Stimulated activated naive CD8-positive, alpha-beta T cell treated with anti-CD3 and anti-CD28 coated beads, Interleukin-15, amount 100 ng/mL, for 72 hours (primary cell): ENCODE measurements at regions not wholly inside any gene's neighbourhood (a gene's known extent, or its start where the extent isn't known, plus 50 kb on each side); places are given as distances from the start of the nearest gene placed in this dataset.

Experiments
- ATAC-seq: fragments of 150-1000 bp; cut with Tn5 transposase; 2 replicates; pipeline ENCODE4 v1.10.0; 2021; ENCODE audit warnings: mild to moderate bottlenecking, moderate library complexity
- DNase-seq, 2 donors: peaks; one replicate each; pipeline ENCODE4 v3.0.0; 2021 to 2022
- H3K27ac Mint-ChIP-seq, 2 donors: one replicate each; pipeline ENCODE4 v1.8.0; 2022; ENCODE audit warnings: mild to moderate bottlenecking in 2 of 2, mixed read lengths in 2 of 2, moderate library complexity in 2 of 2
- H3K27me3 Mint-ChIP-seq: one replicate; pipeline ENCODE4 v1.8.0; 2022; ENCODE audit warnings: mixed read lengths
- H3K4me1 Mint-ChIP-seq: one replicate; pipeline ENCODE4 v1.8.0; 2022; ENCODE audit warnings: mild to moderate bottlenecking, mixed read lengths
- H3K4me3 Mint-ChIP-seq, 2 donors: one replicate each; pipeline ENCODE4 v1.8.0; 2022; ENCODE audit warnings: mild to moderate bottlenecking in 2 of 2, mixed read lengths in 2 of 2, moderate library complexity in 1 of 2
- H3K9me3 Mint-ChIP-seq, 2 donors: one replicate each; pipeline ENCODE4 v1.8.0; 2022; ENCODE audit warnings: mixed read lengths in 2 of 2

DNA sequence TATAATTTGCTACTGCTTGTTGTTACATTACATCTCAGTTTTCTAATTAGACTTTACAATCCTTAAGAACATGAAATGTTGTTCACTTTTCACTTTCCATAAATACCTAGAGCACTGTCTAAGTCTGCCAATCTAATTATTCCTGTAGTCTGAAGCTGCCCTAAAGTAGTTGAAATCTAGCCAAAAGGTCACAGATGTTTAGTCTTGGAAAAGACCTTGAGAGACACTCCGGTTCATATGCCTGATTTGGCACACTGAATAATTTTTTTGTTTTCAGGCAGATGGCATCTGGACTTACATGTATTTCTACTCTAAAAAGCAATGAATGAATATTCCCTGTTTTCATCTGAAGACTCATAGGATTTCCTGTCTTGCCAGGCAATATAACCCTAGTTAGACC, 359.1 kb downstream of the ANKRD7 start:
- no peaks in the 10 kb centered on the region for H3K27me3 Mint-ChIP-seq
- no peak overlapping the region for H3K27ac Mint-ChIP-seq
- H3K4me1 Mint-ChIP-seq = no peaks in the 10 kb centered on the region
- peaks cover 5 to 8% of the 10 kb centered on the region in 2 donors for H3K9me3 Mint-ChIP-seq
- DNase-seq (no peak), ATAC-seq (no peak)
- no peak overlapping the region for H3K4me3 Mint-ChIP-seq

DNA sequence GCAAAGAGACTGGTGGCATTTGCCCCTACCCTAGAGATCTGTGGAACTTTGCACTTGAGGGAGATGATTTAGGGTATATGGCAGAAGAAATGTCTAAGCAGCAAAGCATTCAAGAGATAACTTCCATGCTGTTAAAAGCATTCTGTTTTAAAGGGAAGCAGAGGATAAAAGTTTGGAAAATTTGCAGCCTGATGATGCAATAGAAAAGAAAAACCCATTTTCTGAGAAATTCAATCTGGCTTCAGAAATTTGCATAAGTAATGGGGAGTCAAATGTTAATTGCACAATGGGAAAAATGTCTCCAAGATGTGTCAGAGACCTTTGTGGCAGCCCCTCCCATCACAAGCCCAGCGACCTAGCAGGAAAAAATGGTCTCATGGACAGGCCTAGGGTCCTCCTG, 361.7 kb downstream of the ANKRD7 start:
- H3K27ac Mint-ChIP-seq = no peak overlapping the region
- H3K27me3 Mint-ChIP-seq = no peaks in the 10 kb centered on the region
- peaks cover 5 to 8% of the 10 kb centered on the region in 2 donors for H3K9me3 Mint-ChIP-seq
- DNase-seq (no peak), ATAC-seq (no peak)
- no peaks in the 10 kb centered on the region for H3K4me1 Mint-ChIP-seq
- no peak overlapping the region for H3K4me3 Mint-ChIP-seq

DNA sequence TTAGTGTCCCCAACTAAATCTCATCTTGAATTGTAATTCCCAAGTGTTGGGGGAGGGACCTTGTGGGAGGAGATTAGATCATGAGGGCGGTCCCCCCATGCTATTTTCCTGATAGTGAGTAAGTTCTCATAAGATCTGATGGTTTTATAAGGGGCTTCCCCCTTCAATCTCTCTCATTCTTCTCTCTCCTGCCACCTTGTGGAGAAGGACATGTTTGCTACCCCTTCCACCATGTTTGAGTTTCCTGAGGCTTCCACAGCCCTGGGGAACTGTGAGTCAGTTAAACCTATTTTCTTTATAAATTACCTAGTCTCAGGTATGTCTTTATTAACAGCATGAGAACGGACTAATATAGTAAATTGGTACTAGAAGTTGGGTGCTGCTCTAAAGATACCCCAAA, 365.6 kb downstream of the ANKRD7 start:
- H3K27ac Mint-ChIP-seq = no peak overlapping the region
- no peaks in the 10 kb centered on the region for H3K27me3 Mint-ChIP-seq
- ATAC-seq (peak; percentile 61), DNase-seq (peak; percentile 1 to 17)
- H3K4me1 Mint-ChIP-seq = no peaks in the 10 kb centered on the region
- H3K9me3 Mint-ChIP-seq = peaks cover 5 to 8% of the 10 kb centered on the region in 2 donors
- H3K4me3 Mint-ChIP-seq = no peak overlapping the region

DNA sequence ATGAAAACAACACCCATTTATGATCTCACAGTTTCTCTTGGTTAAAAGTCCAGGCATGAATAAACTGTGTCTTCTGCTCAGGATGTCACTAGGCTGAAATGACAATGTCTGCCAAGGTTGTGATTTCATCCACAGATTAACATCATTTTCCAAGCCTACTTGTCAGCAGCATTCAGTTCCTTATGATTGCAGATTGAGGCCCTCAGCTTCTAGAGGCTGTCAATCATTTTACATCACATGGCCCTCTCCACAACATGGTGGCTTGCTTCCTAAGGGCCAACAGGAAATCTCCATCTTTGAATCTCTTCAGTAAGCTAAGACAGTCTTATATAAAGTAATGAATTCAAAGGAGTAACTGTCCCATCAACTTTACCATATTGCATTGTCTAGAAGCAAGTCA, 377.6 kb downstream of the ANKRD7 start:
- Mint-ChIP-seq H3K9me3 (no peaks in the 10 kb centered on the region), H3K27me3 (no peaks in the 10 kb centered on the region), H3K4me1 (no peaks in the 10 kb centered on the region), H3K27ac (no peak overlapping the region), H3K4me3 (no peak overlapping the region)
- DNase-seq (no peak), ATAC-seq (no peak)

DNA sequence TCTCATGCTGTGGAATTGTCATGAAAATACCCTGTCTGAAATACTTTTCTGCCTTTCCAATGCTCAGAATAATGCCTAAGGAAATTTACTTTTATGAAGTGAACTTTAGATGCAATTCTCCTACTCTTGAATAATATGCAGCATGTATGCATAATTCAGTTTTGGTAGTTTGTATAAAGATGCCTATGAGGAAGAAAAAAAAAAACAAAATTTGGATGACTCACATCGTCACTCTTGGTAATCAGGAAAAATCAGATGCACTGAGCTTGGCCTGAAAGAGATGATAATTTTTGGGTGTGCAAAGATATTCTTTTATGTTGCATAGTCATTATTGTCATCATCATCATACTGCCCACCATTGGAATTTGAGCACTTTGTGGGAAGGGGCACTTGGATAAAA, 382.1 kb downstream of the ANKRD7 start:
- DNase-seq = no peak
- Mint-ChIP-seq H3K27ac (no peak overlapping the region), H3K9me3 (peaks cover 5 to 12% of the 10 kb centered on the region in 2 donors), H3K4me1 (no peaks in the 10 kb centered on the region), H3K4me3 (no peak overlapping the region), H3K27me3 (no peaks in the 10 kb centered on the region)
- no peak for ATAC-seq

DNA sequence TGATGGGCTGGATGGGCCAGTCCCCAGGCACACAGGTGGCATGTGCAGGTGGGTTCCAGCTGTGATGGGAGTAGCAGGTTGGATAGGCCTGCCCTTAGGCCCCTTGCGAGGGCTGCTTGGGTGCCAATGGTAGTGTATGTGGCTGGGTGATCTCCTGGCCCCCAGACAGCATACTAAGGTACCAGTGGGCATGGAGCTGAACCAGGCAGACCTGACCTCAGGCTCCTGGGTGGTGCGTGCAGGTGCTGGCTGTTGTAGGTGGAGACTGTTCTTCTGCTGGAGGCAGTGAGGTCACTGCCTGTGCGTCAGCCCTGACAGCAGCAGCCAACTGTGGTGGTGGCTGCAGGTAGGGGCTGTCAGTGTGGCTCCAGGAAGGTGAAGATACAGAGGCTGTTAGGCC, 384.7 kb downstream of the ANKRD7 start:
- H3K4me3 Mint-ChIP-seq = no peak overlapping the region
- H3K27ac Mint-ChIP-seq = no peak overlapping the region
- ATAC-seq (peak; percentile 15), DNase-seq (no peak)
- H3K4me1 Mint-ChIP-seq = no peaks in the 10 kb centered on the region
- H3K27me3 Mint-ChIP-seq = no peaks in the 10 kb centered on the region
- peaks cover 5 to 12% of the 10 kb centered on the region in 2 donors for H3K9me3 Mint-ChIP-seq

DNA sequence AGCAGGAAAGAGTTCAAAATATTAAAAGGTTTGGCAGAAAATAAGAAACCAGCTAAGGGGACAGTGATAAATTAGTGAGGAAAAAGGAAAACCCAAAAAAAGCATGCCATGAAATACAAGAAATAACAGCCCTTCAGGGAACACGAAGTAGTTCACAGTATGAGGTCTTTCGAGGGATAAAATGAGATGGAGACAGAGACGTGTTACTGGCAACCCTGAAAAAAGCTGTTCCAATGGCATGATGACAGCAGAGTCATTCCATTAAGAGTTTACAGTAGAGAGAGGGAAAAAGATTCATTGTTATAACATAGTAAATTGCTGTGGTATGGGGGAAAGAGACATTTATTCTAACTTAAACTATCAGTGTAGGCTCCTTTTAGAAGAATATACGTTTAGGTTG, 391.2 kb downstream of the ANKRD7 start:
- Mint-ChIP-seq H3K27ac (no peak overlapping the region), H3K27me3 (no peaks in the 10 kb centered on the region), H3K9me3 (peaks cover 0 to 3% of the 10 kb centered on the region in 2 donors), H3K4me1 (no peaks in the 10 kb centered on the region), H3K4me3 (no peak overlapping the region)
- DNase-seq = no peak
- ATAC-seq = no peak

DNA sequence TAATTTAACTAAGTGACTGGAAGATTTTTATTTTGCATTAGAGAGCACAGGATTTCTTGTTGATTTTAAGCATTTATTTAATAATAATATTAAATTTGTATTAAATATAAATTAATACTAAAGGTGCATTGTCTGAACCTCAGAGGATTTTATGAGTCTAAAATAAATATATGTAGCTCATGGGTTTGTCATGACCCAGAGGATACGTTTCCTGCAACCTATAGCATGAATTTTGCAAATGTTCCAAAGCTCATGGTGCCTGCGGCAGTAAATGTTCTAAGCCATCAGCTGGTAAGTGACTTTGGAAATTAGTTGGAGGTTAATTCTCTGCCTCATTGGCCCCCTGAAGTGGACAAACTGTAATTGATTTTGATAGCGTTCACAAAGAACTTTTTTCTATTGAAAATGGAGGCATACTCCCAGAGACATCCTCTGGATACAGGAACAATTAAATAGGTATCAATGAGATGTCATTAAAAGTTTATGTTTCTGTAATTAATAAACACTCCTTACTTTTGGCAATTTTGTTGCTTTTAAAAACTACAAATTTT, 397.4 kb downstream of the ANKRD7 start:
- Mint-ChIP-seq H3K27me3 (no peaks in the 10 kb centered on the region), H3K9me3 (peaks cover 0 to under 1% of the 10 kb centered on the region in 2 donors), H3K27ac (no peak overlapping the region), H3K4me3 (no peak overlapping the region), H3K4me1 (no peaks in the 10 kb centered on the region)
- no peak for ATAC-seq
- DNase-seq = no peak

DNA sequence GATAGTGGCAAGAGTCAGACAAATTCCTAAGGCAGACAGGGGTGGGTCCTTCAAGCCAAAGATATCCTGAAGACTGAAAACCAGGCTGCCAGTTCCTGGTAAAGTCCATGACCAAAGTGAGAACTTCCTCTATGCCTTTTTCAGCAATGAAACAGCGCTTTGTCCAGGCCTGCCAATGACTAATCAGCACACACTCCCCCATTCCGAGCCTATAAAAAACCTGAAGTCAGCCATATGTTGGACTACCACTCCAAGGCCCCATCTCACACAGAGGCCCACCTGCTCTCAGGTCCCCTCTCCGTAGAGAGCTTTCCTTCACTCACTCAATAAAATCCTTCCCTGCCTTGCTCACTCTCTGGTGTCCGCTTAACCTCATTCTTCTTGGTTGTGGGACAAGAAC, 402.2 kb downstream of the ANKRD7 start:
- ATAC-seq (no peak), DNase-seq (no peak)
- H3K27me3 Mint-ChIP-seq = no peaks in the 10 kb centered on the region
- H3K4me1 Mint-ChIP-seq = no peaks in the 10 kb centered on the region
- H3K9me3 Mint-ChIP-seq = peaks cover 0 to 4% of the 10 kb centered on the region in 2 donors
- H3K4me3 Mint-ChIP-seq = no peak overlapping the region
- H3K27ac Mint-ChIP-seq = no peak overlapping the region

DNA sequence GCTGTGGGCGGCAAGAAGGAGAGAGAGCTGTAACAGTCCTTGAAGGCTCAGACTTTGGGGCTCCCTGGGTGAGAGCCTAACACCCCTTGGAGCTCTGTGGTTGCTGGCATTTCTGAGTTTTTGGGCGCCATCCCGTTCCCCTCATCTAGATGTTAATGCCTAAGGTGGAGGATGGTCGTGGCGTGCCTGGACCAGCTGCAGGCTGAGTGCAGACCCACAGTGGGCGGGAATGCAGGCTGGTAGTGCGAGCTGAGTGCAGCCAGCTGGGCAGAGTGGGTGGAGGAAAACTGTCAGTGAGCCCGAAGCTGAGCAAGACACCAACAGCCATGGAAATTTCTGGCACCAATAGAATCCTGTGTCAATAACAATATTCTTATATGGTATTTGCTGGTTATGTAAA, 403.0 kb downstream of the ANKRD7 start:
- H3K9me3 Mint-ChIP-seq = peaks cover 0 to 4% of the 10 kb centered on the region in 2 donors
- H3K4me1 Mint-ChIP-seq = no peaks in the 10 kb centered on the region
- H3K27me3 Mint-ChIP-seq = no peaks in the 10 kb centered on the region
- no peak for ATAC-seq
- H3K4me3 Mint-ChIP-seq = no peak overlapping the region
- no peak overlapping the region for H3K27ac Mint-ChIP-seq
- DNase-seq = no peak

DNA sequence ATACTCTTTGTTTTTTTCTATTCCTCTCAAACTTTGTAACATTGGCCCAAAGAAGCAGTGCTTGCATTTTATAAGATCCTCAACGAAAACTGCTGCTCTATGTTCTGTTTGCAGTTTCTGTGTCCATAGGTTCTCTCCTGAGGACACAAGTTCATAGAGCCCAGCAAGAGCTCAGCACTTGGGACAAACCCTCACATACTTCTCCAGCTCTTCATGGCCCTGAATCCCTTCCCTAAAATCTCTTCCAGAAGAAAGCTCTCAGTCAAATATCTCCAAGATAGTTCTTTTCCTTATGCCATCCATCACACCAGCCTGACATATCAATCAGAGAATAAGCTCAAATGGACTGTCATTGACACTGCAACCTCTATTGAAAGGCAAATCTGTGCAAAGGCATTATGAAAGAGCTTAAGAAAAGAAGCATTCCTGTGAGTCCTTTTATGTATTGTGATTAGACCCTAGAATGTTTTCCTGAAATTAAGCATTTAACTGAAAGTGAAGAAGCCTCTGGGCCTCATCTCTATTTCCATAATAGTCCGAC, 405.5 kb downstream of the ANKRD7 start:
- H3K27ac Mint-ChIP-seq = no peak overlapping the region
- H3K4me3 Mint-ChIP-seq = no peak overlapping the region
- H3K4me1 Mint-ChIP-seq = no peaks in the 10 kb centered on the region
- no peaks in the 10 kb centered on the region for H3K27me3 Mint-ChIP-seq
- H3K9me3 Mint-ChIP-seq = peaks cover 0 to 9% of the 10 kb centered on the region in 2 donors
- ATAC-seq (no peak), DNase-seq (no peak)

DNA sequence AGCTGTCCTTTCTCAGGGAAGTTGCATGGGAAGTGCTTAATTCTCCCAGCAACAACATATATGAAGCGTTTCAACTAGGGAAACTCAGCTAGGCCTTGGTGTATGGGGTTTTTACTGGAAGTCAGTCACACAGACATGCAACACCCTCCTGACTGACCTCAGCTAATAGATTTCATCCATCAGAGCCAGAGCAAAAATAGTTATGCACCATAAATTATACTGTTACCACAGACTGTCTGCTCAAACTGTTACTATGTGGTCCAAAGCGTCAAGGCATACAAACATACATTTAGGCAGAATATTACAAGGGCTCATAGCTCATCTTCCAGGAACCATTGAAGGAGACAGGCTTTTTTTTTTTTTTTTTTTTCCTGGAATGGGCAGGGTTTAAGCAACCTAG, 417.9 kb downstream of the ANKRD7 start:
- no peak overlapping the region for H3K4me3 Mint-ChIP-seq
- no peaks in the 10 kb centered on the region for H3K9me3 Mint-ChIP-seq
- H3K27me3 Mint-ChIP-seq = no peaks in the 10 kb centered on the region
- DNase-seq (no peak), ATAC-seq (no peak)
- H3K27ac Mint-ChIP-seq = no peak overlapping the region
- no peaks in the 10 kb centered on the region for H3K4me1 Mint-ChIP-seq

DNA sequence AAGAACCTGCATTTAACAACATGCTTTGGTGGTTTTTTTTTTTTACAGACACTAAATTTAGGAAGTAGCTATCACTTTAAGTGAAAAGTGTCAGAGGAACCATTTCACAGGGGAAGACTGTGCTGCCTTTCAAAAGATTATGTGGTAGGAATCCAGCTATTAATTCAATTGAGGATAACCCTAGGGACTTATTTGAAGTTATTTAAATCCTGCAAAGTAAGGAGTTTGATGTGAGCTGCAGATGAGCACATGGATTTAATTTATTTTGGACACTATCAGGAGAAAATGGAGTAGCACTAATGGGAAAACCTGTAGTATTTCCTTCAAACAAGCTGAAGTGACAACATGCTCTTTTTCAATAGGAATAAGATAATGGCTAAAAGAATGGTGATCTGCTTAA, 419.8 kb downstream of the ANKRD7 start:
- no peak for ATAC-seq
- no peaks in the 10 kb centered on the region for H3K9me3 Mint-ChIP-seq
- no peak for DNase-seq
- H3K4me1 Mint-ChIP-seq = no peaks in the 10 kb centered on the region
- H3K27me3 Mint-ChIP-seq = no peaks in the 10 kb centered on the region
- no peak overlapping the region for H3K4me3 Mint-ChIP-seq
- H3K27ac Mint-ChIP-seq = no peak overlapping the region

DNA sequence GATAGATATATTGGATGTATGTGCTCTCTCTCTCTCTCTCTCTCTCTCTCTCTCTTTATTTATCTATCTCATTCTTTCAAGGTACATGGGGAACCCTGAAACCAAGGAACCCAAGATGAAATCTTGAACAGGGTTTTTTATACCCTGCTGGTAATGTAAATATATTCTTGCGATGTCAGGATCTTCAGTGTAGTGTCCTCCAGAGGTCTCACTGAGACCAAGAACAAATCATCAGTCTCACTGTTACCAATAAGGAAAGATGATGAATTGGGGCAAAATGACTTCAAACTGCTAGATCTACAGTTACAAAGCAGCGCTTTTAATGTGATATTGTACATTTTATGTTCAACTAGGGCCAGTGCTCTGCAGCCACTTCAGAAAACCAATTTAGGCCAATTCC, 423.5 kb downstream of the ANKRD7 start:
- DNase-seq (no peak), ATAC-seq (no peak)
- Mint-ChIP-seq H3K4me1 (no peaks in the 10 kb centered on the region), H3K4me3 (no peak overlapping the region), H3K27ac (no peak overlapping the region), H3K27me3 (no peaks in the 10 kb centered on the region), H3K9me3 (peaks cover 0 to 5% of the 10 kb centered on the region in 2 donors)

DNA sequence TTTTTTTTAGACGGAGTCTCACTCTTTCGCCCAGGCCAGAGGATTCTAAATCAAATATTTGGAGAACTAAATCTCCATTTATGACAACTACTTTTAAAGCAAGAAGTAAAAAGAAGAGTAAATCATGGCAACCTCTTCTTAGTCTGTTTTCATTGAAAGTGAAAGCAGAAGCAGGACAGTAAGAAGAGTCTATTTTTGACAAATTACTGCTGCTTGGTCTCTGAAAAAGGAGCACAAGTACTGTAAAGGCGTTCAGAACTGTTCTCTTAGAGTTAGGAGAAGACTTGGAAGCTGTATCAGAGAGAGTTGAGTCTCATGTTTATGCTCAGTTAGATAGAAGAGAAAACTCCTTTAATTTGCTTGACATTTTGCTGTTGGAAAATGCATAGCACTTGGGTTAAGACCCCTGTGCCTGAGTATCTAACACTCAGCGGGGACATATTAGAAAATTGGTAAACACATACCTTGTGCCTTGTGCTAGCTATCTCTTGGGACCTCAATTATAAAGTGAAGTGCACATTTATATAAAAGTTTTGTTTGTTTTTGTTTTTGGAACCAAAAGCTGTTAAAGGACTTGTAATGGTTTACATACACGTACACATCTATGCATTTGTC, 433.0 kb downstream of the ANKRD7 start:
- DNase-seq = no peak
- no peak for ATAC-seq
- no peaks in the 10 kb centered on the region for H3K4me1 Mint-ChIP-seq
- no peak overlapping the region for H3K4me3 Mint-ChIP-seq
- peaks cover 0 to 3% of the 10 kb centered on the region in 2 donors for H3K9me3 Mint-ChIP-seq
- no peak overlapping the region for H3K27ac Mint-ChIP-seq
- H3K27me3 Mint-ChIP-seq = no peaks in the 10 kb centered on the region

DNA sequence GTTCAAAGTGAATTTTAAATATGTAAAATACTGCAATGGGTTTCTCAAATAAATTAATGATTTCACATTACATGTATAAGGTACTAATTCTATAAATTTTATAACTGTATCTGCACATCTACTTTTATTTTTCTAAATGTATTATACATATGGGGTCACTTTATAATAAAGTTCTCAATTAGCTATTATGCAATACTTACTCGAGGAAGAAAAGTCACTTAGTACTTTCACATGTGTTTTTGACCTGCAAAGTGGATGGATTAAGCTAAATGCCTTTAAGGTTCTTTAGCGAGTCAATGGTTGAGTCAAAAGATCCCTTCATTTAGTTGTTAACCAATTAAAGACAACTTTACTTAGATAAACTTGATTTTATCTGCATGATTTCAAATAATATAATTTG, 437.8 kb downstream of the ANKRD7 start:
- DNase-seq (no peak), ATAC-seq (no peak)
- H3K27me3 Mint-ChIP-seq = no peaks in the 10 kb centered on the region
- H3K4me3 Mint-ChIP-seq = no peak overlapping the region
- no peak overlapping the region for H3K27ac Mint-ChIP-seq
- no peaks in the 10 kb centered on the region for H3K9me3 Mint-ChIP-seq
- H3K4me1 Mint-ChIP-seq = no peaks in the 10 kb centered on the region

DNA sequence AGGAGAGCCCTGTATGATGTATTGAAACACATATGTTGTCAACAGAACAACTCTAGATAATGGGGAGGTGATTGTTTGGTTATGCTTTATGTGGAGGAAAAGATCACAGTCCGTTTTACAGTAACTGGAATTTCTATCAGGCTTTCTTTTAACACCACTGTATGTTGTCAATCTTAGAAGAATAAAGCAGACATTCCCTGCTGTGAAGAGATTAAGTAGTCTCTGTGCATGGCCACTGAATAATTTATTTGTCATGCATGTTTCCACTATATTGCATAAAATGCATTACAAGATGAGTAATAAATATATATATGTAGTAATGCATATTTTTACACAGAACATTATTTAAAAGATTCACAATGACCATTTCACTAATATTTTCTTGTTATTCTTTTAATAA, 440.0 kb downstream of the ANKRD7 start:
- H3K27me3 Mint-ChIP-seq = no peaks in the 10 kb centered on the region
- no peaks in the 10 kb centered on the region for H3K4me1 Mint-ChIP-seq
- ATAC-seq (no peak), DNase-seq (no peak)
- H3K9me3 Mint-ChIP-seq = no peaks in the 10 kb centered on the region
- no peak overlapping the region for H3K4me3 Mint-ChIP-seq
- no peak overlapping the region for H3K27ac Mint-ChIP-seq
